Left colon (tissue), 2 donors: ENCODE measurements at regions not wholly inside any gene's neighbourhood (a gene's known extent, or its start where the extent isn't known, plus 50 kb on each side); places are given as distances from the start of the nearest gene placed in this dataset.

Experiments used
- ATAC-seq: fragments of 200-7000 bp; cut with Tn5 transposase; one replicate; pipeline ENCODE4 v1.9.1; 2020; ENCODE audit warnings: mild to moderate bottlenecking, moderate library complexity
- DNase-seq, 2 donors: peaks; one replicate each; pipeline ENCODE4 v3.0.0-alpha.2; 2020
- intact Hi-C, 2 donors: fragments of 100-400 bp; cut with DNase I in 1 of 2; cut with micrococcal nuclease in 1 of 2; formaldehyde crosslinking; loops; one replicate each; pipeline versions ENCODE4 v1.11.2 to v1.14.0; 2022; cut with DNase I, micrococcal nuclease
- donor health status: DM: no; HTN: no; CAD: no.
- donor health status: DM: yes; HTN: yes; CAD: no.

- no peak for ATAC-seq
- intact Hi-C loops: no loop called here
- DNase-seq: no peak
These were observed 326.8 kb upstream of the SLC30A5 start for GRCh38 chr5:68766952-68767464.

DNA sequence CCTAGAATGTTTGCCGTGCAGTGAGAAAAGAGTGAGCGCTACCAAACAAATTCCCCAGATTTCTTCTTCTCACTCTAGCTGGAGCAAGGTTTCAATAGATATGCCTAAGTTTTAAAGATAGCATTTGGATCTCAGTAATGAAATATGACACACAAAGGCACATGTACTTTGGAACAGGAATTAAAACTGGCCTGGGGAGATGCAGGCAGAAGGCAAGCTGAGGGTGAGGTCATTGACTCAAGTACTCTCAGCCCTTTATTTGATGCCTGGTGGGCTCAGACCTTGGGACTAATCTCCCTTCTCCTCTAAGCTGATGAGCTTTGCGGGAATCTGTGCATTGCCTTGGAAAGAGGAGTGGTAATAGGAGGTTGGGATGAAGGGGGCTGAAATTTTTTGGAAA lies 323.3 kb upstream of the SLC30A5 start:
- ATAC-seq (no peak), DNase-seq (no peak)
- intact Hi-C loops: no loop called here

- ATAC-seq: no peak
These were observed 322.6 kb upstream of the SLC30A5 start for GRCh38 chr5:68771221-68771620.

DNA sequence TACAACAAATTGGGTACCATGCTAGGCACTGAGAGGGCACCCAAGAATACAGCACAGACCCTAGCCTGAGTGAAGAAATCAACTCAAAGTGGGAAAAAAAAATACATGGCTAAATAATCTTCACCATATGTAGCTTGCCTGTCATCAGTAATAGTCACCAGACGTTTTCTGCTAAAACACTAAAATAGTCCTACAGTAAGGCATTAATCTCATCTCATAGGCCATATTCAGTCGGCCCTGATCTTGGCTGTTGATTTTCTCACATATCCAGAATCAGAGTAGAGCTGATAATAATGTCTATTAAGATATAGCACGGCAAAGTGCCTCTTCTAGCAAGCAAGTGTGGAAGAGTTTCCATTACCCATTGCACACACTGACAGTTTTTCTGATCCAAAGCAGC lies 322.1 kb upstream of the SLC30A5 start:
- DNase-seq: no peak
- intact Hi-C loops: no loop called here
- ATAC-seq: no peak

More at GRCh38 chr5:68771221-68771620, 322.6 kb upstream of the SLC30A5 start:
- DNase-seq: no peak
- intact Hi-C loops: no loop called here

DNA sequence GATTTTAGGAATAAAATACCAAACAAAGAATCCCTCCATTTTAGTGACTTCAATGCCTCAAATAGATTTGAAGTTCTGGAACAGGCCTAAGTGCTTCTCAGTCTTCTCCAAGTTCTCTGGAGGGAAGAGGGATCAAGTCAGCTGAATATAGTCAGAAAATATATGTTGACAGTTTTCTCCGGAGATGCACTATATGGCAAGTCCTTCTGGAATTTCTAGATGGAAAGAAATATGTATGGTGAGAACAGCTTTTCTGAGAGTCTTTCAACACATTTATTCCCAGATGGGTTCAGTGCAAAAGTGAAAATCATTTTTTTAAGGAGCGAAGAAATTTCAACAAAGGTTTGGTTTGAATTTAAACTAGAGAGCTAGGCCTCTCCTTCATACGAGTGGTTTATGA lies 317.4 kb upstream of the SLC30A5 start:
- no peak for ATAC-seq
- intact Hi-C loops: no loop called here
- no peak for DNase-seq

DNA sequence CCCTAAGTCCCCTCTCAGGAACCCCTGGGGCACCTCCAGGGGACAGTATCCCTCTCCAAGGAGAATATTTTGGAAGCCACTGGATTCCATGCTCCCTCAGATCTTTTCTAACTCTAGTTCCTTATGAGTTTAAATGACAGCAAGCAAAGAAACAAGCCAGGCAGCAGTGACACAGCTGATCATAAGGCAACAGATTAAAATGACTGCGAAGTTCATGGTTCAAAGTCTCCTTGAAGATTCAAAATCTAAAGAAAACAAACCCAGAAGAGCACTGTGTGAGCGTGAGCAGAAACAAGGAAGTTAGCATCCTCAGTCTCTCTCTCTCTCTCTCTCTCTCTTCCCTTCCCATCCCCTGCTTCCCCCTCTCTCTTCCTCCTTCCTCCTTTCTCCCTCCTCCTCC lies 316.7 kb upstream of the SLC30A5 start:
- DNase-seq (no peak), ATAC-seq (peak; percentile 91)
- intact Hi-C loops: no loop called here

DNA sequence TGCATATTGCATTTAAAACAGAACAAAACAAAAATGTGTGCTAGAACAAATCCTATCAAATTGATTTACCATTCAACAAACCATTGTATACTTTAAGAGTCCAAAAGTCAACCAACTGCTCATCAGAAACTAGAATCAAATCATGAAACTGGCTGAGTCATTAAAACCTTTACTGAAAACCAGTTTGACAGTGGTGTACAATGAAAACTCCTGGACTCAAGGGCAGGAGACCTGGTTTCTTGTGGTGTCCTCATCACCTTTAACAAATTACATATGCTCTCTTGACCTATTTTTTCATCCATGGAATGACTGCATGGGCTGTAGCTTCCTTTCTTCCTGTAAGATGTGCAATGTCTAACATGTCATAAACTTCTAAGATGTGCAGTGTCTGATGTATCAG lies 315.3 kb upstream of the SLC30A5 start:
- ATAC-seq (peak; percentile 69), DNase-seq (no peak)

GRCh38 chr5:68780299-68780955 lies 313.4 kb upstream of the SLC30A5 start:
- ATAC-seq (no peak), DNase-seq (no peak)
- intact Hi-C loops: no loop called here

More for the DNA sequence above, 315.3 kb upstream of the SLC30A5 start:
- intact Hi-C loops: no loop called here

DNA sequence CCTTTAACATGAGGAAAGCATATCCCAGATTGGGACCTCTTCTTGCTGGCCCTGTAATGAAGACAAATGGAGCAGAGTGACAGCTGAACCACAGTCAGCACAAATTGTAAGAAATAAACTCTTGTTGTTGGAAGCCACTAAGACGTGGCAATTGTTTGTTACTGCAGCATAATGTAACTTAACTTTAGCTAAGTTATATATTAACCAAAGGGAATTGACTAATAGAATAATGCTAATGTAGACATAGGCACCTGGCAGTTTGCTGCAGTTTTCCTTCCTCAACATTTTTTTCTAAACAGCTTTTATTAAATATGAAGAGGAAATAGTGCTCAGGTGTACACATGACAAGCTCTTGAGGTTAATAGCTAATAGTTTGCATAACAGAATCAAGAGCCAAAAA lies 300.7 kb upstream of the SLC30A5 start:
- ATAC-seq: no peak
- intact Hi-C loops: no loop called here
- DNase-seq: no peak

GRCh38 chr5:68793993-68794392 lies 299.8 kb upstream of the SLC30A5 start:
- intact Hi-C loops: no loop called here
- ATAC-seq (no peak), DNase-seq (no peak)

GRCh38 chr5:68795190-68795589 lies 298.6 kb upstream of the SLC30A5 start:
- intact Hi-C loops: no loop called here
- DNase-seq (no peak), ATAC-seq (no peak)

GRCh38 chr5:68798877-68799843 lies 294.7 kb upstream of the SLC30A5 start:
- DNase-seq (no peak), ATAC-seq (no peak)

DNA sequence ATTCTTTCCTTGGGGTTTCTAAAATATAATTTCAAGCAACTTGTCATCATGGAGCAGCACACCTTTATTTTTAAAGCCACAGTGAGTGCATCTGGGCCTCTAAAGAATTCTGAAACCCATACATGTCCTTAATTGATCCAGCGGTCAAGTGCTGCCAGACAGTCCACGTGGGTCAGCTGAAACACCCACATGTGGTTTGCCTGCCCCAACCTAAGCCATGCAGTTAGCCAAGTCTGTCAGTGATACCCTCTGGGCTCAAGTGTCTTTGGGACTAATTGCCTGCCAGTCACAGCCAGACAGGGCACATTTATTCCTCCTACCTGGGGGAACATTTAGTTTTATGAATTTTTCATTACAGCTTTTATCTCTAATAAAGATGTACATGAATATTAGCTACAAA lies 291.4 kb upstream of the SLC30A5 start:
- no peak for ATAC-seq

More at GRCh38 chr5:68798877-68799843, 294.7 kb upstream of the SLC30A5 start:
- intact Hi-C loops: no loop called here

DNA sequence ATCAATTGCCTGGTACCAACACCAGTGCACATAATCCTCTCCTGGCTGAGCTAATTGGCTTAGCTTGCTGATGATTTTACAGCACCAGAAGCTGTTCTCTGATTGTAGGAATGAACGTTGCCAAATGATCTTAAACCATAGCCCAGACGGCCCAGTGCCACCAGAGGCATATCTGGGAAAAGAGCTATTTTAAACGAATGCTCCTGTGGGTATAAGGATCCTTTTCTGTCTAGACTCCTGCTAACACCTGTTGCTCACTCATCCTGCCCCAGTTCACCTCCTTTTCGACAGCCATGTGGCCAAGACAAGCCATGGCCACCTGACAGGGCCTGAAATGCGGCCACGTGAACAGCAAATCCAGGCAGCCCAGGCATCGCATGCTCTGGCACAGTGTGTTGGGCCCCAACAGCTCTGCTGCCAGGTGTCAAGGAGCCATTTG lies 289.9 kb upstream of the SLC30A5 start:
- DNase-seq (no peak), ATAC-seq (no peak)
- intact Hi-C loops: no loop called here

More for the DNA sequence above, 291.4 kb upstream of the SLC30A5 start:
- no peak for DNase-seq
- intact Hi-C loops: no loop called here

GRCh38 chr5:68804343-68804742 lies 289.5 kb upstream of the SLC30A5 start:
- DNase-seq (no peak), ATAC-seq (no peak)
- intact Hi-C loops: no loop called here

DNA sequence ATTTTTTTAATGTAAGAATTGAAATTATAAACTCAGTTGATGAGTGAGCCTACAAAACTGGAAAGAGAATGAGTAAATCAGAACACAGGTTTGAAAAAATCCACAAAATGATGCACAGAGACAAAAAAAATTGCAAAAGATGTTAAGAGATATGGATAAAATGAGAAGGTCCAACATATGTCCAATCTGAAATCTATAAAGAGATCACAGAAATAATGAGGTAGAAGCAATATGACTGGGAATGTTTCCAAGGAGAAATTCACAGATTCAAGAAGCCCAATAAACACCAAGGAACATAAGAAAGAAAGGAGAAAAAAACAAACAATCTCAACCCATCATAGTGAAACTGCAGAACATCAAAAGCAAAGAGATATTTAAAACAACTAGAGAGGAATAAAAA lies 288.4 kb upstream of the SLC30A5 start:
- no peak for ATAC-seq
- intact Hi-C loops: no loop called here
- no peak for DNase-seq

GRCh38 chr5:68817632-68818031 lies 276.2 kb upstream of the SLC30A5 start:
- intact Hi-C loops: no loop called here
- ATAC-seq (no peak), DNase-seq (no peak)

- intact Hi-C loops: no loop called here
- no peak for ATAC-seq
- DNase-seq: no peak
These were observed 275.6 kb upstream of the SLC30A5 start for GRCh38 chr5:68818057-68818695.

- intact Hi-C loops: no loop called here
- ATAC-seq (no peak), DNase-seq (no peak)
These were observed 274.9 kb upstream of the SLC30A5 start for GRCh38 chr5:68818870-68819269.
